NCI-H1092 treated with DMSO at 0.1 percent for 48 hours (cell line): ENCODE measurements at regions not wholly inside any gene's neighbourhood (a gene's known extent, or its start where the extent isn't known, plus 50 kb on each side); places are given as distances from the start of the nearest gene placed in this dataset.

ENCODE experiments used
- DNase-seq: peaks from one replicate; lab custom pipeline; 2025; lab: John Stamatoyannopoulos, UW

DNA sequence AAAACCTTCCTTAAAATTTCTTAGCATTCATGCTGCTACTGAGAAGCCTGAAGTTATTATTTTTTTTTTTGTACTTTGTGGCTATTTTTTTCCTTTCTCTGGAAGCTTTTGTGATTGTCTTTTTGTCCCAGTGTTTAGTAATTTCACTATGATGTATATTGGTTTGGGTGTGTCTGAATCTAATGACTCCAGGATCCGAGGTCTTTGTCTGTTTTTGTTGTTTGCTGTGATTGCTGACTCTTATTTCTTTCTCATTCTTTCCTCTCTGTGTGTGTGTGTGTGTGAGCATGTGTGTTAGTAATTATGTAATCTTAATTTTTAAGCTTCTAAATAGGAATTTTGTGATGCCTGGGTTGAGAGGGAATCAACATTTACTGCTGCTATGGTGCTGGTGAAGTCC, 152.0 kb downstream of the RAP2B start:
- DNase-seq: no peak

DNA sequence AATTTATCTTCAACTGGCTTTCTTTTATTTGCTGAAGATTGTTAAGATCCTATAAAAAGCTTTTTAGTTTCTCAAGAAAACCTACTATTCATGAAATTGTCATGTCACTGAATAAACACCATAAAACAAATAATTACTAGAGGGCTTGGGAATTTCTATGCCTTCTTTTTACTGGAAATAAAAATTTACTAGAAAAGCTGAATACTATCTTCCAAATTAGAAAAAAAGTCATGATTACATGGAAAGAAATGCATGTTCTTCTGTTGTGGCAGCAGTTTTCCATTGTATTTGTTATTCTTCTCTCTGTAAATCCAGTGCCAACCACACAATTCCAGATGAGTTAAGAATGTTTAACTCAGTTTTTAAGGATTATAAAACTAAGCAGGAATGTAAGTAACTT, 153.8 kb downstream of the RAP2B start:
- DNase-seq: no peak

DNA sequence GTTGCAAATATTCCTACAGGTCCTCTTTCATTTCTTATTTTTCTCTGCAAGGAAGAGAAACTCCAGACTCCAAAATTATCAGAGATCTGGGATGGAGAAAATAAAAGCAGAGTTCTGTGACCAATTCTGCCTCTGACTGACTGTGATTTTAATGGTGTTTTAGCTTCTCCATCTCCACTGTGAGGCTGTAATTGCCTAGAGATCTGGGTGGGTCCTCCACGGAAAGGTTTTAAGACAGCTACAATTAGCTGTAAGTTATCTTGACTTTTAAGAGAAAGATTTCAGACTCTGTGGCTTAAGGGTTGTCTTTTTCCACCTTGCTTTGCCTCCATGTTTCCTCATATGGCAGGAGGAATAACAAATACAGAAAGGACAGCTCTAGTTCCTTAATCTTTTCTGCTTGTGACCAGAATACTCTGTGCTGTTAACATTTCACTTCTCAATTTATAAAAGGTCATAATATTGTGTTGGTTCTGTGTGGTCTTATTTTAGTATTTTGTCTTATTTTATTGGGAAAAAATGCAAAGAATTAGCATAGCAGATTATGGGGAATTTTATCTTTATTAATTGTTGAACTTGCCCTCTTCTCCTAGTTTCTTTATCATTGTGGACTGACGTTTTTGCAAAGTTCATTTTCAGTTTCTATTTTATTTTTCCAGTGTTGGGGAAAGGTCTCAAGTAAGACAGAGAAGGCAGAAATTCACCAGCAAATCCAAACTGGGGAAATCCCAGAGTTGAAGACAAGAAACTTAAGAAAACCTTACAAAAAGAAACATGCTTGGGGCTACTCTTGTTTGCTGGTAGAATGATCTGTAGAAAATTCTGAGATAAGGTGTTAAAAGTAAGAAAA, 157.9 kb downstream of the RAP2B start:
- no peak for DNase-seq

DNA sequence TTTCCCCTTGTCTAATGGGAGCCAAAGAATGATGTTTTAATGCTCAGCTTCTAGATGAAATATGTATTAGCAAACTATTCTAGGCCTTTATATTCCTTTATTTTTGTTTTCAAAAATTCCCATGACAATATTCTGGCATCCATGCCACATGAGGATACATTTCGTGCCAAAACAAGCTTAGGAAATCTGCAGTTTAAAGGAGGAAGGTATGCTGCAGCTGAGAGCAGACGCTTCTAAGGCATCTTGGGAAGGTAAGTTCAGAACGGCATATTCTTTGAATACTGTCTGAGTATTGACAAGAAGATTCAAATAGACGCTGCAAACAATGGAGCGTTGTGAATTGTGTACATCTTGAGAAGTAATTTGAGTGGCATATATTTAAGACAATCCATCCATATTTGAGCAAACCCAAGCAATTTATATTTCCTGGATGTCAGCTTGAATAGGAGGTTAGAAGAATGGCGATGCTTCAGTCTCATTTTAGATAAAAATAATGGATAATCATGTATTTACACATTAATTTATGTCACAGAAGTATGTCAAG, 158.6 kb downstream of the RAP2B start:
- no peak for DNase-seq

DNA sequence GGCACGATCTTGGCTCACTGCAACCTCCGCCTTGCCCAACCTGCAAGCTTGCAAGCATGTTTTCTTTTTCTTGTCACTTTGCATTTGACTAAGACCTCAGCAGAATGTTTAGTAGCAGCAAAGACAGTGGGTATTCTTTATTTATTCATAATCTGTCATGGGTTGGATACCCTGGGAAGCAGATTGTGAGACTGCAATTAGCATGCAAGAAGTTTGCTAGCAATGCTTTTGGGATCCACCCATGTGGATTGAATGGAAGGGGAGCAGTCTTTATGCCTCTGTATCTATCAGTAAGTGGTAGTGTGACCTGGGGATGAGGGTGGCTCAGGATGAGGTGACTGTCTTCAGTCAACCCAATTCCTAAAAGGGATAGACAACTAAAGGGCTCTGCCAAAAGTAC, 166.7 kb downstream of the RAP2B start:
- no peak for DNase-seq

DNA sequence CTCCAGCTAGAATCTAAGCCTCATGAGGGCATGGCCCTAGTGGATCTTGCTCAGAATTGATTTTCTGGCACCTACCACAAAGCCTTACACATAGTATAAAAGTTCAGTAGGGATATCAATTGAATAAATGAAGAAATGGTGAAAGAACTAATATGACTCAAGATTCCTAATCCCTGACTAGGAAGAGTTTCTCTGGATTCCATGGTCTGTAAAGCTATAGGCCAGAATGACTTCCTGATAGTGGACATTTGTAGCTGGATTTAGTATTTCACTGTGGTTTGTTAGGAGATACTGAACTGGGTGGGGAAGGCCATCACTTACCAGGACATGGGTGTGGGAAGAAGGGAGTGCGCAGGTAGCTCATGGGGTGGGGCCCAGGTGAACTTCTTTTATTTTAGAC, 168.9 kb downstream of the RAP2B start:
- no peak for DNase-seq

DNA sequence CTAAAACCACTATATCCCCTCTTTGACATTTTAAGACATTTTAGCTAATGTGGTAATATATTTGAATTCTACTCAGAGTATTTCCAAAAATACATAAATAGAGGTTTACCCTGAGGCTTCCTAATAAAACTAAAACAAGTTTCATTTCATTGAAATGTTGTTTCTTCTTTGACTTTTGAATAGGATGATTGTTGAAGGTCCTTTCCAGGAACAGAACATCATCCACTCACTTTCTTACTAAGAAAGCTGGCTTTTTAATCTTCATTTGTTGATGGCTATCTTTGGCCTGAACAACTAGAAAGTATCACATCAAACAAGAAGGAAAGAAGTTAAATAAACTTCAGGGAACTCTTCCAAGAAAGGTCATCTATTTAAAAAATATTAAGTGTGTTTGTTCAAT, 169.7 kb downstream of the RAP2B start:
- no peak for DNase-seq

DNA sequence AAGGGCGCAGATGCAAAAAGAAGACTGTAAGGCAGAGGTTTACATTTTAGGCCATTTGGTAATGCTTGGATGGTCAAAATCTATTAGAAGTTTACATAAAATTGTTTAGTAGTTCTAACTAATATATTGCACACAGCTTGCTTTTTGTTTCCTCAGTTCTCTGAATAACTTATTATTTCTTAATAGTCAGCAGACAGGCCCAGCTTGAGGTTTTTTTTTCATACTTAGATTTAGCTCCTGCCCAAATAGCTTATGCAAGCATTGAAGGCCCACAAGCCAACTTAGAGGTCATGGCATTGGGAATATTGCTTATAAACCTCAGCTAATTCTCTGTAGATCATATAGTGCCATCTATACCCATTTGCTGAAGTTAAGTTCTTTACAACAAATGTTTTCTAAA, 172.5 kb downstream of the RAP2B start:
- no peak for DNase-seq

DNA sequence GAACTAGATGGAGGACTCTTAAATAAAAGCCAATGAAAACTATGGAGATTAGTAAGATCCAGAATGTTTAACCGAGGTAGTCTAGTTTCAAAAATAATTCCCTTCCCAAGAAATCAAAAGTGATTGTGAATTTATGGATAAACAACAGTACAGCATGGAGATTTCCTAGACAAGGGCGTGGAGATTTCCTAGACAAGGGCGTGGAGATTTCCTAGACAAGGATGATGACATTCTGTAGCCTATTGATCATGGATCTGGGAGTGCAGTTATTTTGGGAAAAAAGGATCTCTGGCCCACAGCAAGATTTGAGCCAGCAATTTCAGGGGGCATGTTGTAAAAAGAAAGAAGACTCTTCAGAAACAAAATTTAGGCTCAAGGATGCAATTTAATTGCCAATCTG, 175.3 kb downstream of the RAP2B start:
- no peak for DNase-seq

DNA sequence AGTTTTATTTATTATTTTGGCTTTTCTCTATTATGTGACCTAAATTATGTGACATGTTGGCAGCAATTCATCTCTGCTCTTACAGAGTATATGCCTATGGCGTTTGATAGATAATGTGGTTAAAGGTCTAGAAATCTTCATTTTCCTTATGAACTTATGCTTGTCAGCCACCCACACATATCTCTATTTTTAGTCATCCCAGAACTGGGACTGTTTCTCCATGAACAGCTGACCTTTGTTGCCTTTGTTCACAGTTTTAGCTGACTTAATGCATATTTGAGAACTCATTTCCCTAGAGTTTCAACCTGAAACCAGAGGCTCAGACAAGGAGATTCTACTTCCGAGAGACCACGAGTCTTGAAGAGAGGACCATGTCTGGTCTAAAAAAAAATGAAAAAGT, 176.5 kb downstream of the RAP2B start:
- DNase-seq: no peak

DNA sequence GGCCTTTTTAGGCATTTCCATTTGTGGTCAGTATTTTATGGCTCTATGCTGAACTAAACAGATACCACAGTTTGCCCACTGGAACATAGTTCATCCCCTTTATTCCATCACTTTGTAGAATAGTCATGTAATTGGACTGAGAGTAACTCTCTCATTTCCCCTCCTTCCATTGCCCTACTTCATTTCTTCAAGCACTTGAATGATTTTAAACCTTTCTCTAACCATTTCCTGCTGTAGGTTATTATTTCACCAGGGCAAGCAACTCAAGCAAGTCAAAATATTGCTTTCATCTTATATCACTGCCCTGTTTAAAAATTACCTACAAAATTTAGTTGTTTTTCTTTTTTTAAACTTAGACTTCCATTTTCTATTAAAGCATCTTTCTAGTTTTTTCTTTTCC, 177.0 kb downstream of the RAP2B start:
- DNase-seq: no peak

DNA sequence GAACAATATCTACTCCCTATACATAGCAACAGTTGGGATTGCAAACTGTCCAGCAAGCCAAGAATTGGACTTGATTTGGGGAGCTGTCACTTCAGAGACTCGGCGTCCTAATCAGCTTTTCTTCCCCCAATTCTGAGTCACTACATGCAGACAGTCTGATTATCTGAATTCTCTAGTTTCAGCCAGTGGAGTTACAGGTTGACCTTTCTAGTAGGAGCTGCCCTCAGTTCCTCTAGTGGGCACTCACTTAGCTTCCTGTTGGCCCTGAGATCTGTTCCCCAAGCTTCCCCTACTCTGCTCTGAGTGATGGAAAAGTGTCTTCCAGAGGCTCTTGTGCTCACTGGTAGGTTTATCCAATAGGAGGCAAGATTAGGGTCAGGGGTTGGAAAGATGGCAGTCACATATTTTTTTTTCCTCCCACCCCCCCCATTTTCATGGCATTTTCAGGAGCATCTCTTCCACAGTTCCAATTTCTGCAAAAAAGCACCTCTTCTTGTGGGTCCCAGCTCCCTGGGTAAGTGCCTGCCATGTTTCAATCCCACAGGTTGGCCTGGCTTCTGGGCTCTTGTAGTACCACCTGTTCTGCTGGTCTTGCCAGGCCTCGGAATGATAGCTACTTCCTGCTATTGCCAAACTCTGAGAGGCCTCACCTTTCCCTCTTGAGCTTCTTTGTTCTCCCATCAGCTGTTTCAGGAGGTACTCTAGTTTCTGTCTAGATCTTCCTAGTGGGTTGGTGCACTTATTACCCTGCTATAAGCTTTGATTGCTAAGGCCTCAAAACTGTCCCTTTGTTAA, 182.2 kb downstream of the RAP2B start:
- DNase-seq: no peak

DNA sequence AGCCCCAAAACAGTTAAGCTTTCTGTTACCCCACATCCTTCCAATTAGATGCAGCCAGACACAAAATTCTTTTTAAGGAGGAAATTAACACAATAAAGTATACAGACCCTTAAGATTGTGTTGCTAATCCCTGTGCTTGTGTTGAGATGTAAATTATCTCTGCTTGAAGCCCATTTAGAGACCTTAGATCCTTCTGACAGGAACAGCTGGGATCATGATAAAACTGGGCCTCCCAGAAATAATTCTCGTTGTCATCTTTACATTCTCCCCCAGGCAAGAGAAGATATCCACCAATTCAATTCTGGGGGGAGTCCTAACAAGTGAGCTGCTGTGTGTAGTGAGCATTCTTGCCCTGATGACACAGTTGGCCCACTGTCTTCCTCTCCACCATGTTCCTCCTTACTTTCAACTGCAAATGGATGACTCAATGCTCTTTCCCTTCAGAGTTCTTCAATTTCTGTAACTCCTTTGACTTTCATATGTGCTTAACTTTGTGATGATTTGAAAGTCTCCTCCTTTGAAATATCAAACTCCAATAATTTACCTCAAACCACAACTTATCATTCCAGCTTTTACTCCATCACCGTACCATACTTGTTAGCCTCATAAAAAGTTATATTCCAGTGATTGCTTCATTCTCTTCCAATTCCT, 186.6 kb downstream of the RAP2B start:
- DNase-seq: no peak

DNA sequence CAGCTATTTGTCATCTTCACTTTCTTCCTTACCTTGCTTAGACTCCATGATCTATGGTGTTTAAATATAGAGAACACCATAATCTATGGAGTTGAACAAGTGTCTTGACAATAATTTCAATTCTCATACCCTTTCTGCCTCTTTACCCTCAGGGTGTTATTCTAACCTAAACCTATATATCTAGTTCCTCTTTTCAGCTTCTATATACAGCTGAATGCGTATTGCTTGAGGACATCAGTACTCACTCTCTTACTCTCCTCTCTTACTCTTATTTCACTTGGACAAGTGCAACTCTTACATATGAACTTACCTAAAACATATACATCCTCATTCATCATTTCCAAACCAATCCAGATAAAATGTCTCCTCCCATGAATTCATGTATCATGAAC, 187.1 kb downstream of the RAP2B start:
- DNase-seq: no peak

DNA sequence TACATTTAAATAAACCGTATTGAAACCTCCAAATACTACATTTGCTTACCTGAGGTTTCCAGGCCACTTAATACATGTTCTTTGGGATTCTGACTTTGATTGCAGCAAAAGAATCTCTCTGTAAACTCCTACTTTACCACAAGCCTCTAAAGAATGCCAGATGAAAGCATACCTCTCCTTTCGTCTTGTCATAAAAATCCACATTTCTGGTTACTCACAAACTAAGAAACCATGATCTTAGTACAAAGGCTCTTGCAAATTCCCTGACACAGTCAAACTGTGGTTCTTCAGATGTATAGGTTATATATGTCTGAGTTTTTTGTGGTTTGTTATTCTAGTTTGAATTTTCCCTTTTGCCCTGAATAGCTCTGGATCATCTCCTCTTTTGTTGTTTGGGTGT, 188.4 kb downstream of the RAP2B start:
- DNase-seq: no peak

DNA sequence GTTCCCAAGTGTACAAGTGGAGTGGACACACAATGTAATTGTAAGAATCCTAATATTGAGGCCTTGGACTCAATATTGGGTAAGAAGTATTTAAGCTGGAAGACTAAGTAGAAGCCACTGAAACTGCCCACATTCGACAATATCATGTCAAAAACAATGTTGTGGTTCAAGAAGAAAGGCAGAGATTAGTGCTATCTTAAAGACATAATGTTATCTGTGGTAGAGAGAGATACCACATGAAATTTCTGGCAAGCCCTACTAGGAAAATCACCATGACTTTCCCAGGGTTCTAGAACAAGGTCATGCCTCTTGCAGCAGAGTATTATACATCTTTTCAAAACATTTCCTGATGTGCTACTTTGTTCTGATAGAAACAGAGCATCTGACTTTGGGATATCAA, 192.6 kb downstream of the RAP2B start:
- no peak for DNase-seq

DNA sequence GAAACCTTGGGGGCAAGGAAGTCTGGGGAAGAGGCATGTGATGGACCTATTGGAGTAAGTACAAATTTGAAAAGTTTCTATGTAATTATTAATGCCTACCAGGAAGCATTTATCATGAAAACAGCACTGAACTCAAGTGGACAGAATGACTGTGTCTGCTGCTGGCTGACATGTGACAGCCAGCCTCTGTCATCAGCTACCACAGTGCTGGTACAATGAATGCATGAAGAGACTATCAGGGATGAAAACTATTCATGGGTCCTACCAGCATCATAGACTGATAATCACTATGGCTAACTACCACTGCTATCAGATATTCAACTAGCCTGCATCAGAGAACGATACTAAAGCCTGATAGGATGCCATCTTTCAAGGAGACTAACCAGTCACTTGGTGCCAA, 193.5 kb downstream of the RAP2B start:
- no peak for DNase-seq

DNA sequence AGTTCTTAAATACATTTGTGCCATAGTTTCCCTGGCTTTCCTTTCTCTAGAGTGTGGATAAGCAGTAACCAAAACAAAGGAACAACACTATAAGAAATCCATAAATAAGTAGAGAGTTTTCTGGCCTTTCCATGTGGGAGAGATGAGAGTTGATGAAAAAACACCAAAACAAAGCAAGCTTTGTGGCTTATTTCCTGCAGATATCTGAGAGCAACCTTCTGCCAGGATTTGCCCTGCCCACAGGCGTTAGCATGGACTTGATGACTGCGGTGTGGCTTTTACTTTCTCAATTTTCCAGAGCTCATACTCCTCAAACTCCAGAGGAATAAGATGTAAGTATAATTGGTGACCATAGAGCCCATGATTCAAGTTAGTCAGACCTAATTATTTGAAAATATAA, 194.9 kb downstream of the RAP2B start:
- no peak for DNase-seq

DNA sequence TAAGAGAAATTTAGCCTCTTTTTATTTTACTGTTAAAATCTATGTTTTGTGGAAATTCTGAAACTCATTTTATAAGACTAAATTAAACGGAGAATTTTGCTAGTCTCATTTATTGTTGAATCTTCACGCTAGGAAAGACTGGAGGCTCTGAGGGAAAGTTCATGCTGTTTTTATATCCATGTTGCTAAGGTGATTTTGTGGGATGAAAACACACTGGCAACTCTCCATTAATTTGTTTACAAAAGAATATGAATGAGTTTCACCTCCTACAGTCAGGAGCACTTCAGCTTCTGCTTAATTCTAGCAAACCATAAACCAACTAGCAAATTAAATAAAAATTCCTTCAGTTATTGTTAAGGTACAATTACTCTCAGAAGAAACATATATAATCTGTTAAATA, 195.4 kb downstream of the RAP2B start:
- no peak for DNase-seq

DNA sequence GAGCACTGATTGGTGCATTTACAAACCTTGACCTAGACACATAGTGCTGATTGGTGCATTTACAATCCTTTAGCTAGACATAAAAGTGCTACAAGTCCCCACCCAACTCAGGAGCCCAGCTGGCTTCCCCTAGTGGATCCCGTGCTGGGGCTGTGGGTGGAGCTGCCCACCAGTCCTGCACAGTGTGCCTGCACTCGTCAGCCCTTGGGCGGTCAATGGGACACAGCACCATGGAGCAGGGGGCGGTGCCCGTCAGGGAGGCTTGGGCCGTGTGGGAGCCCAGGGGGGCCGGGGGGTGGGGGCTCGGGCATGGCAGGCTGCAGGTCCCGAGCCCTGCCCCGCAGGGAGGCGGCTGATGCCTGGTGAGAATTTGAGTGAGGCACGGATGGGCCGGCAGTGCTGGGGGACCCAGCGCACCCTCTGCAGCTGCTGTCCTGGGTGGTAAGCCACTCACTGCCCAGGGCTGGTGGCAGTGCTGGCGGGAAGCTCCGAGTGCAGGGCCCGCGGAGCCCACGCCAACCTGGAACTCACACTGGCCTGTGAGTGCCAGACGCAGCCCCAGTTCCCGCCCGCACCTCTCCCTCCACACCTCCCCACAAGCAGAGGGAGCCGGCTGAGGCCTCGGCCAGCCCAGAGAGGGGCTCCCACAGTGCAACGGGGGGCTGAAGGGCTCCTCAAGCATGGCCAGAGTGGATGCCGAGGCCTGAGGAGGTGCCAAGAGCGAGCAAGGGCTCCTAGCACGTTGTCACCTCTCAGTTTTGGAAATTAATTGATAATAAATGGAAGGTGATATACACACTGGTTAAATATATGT, 207.7 kb downstream of the RAP2B start:
- DNase-seq: no peak

DNA sequence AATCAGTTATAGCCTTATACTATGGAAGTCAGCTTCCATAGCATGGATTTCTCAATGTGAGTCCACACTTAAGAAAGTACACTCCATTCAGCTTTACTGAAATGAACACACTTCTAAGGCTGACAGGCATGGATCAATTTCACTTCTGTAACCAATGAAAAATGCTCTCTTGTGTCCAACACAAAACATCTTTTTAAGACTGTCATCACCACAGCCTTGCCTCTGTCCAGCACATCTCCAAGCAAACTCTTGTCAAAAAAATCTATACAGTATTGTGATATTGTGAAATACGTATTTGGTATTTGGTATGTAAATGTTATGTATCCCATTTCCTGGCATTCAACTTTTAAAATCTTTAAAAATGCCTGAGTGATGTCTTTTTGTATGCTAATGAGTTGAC, 208.7 kb downstream of the RAP2B start:
- no peak for DNase-seq

DNA sequence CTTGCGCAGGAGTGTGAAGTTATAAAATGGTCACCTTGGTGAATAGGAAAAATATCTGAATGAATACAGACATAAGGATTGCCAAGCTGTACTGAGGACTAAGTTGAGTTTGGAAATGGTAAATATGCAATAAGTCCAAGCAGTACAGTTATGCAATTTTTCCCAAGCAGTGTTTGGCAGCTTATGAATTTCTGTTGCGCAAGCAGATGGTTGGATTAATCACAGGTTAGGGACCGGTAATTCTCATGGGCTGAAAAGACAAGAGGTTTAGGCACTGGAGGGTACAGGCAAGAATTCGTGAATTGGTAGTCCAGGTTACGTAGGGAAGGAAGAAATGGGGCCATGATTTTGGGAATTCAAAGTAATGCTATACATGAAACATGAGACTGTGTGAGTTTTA, 210.3 kb downstream of the RAP2B start:
- DNase-seq: no peak
